ENCODE measurements at regions not wholly inside any gene's neighbourhood (a gene's known extent, or its start where the extent isn't known, plus 50 kb on each side); places are given as distances from the start of the nearest gene placed in this dataset.

DNA sequence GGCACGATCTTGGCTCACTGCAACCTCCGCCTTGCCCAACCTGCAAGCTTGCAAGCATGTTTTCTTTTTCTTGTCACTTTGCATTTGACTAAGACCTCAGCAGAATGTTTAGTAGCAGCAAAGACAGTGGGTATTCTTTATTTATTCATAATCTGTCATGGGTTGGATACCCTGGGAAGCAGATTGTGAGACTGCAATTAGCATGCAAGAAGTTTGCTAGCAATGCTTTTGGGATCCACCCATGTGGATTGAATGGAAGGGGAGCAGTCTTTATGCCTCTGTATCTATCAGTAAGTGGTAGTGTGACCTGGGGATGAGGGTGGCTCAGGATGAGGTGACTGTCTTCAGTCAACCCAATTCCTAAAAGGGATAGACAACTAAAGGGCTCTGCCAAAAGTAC lies 166.7 kb downstream of the RAP2B start:
- H3K9me3 Mint-ChIP-seq, result peaks cover 0 to 14% (median 0%) of the 10 kb centered on the region in 9 donors
- DNase-seq (no peak), ATAC-seq (no peak)
- H3K27me3 Mint-ChIP-seq, result no peaks in the 10 kb centered on the region
- no peak overlapping the region for H3K4me3 Mint-ChIP-seq
- H3K4me1 Mint-ChIP-seq, result peaks cover 4 to 7% (median 5%) of the 10 kb centered on the region in 4 donors
- H3K36me3 Mint-ChIP-seq, result no peaks in the 10 kb centered on the region
- POLR2A ChIA-PET, result no interaction called here
- no peak overlapping the region for H3K27ac Mint-ChIP-seq

DNA sequence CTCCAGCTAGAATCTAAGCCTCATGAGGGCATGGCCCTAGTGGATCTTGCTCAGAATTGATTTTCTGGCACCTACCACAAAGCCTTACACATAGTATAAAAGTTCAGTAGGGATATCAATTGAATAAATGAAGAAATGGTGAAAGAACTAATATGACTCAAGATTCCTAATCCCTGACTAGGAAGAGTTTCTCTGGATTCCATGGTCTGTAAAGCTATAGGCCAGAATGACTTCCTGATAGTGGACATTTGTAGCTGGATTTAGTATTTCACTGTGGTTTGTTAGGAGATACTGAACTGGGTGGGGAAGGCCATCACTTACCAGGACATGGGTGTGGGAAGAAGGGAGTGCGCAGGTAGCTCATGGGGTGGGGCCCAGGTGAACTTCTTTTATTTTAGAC lies 168.9 kb downstream of the RAP2B start:
- H3K27me3 Mint-ChIP-seq, result no peaks in the 10 kb centered on the region
- peak overlapping the region in 1 of 10 donors; percentile 50 for H3K27ac Mint-ChIP-seq
- H3K4me1 Mint-ChIP-seq, result peaks cover 4 to 7% (median 5%) of the 10 kb centered on the region in 4 donors
- H3K9me3 Mint-ChIP-seq, result peaks cover 0 to 5% (median 0%) of the 10 kb centered on the region in 9 donors
- no peak overlapping the region for H3K4me3 Mint-ChIP-seq
- POLR2A ChIA-PET, result no interaction called here
- ATAC-seq (no peak), DNase-seq (no peak)
- no peaks in the 10 kb centered on the region for H3K36me3 Mint-ChIP-seq

DNA sequence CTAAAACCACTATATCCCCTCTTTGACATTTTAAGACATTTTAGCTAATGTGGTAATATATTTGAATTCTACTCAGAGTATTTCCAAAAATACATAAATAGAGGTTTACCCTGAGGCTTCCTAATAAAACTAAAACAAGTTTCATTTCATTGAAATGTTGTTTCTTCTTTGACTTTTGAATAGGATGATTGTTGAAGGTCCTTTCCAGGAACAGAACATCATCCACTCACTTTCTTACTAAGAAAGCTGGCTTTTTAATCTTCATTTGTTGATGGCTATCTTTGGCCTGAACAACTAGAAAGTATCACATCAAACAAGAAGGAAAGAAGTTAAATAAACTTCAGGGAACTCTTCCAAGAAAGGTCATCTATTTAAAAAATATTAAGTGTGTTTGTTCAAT lies 169.7 kb downstream of the RAP2B start:
- H3K9me3 Mint-ChIP-seq, result peaks cover 0 to 2% (median 0%) of the 10 kb centered on the region in 9 donors
- DNase-seq, result no peak
- H3K27ac Mint-ChIP-seq, result no peak overlapping the region
- H3K36me3 Mint-ChIP-seq, result no peaks in the 10 kb centered on the region
- ATAC-seq, result no peak
- H3K4me3 Mint-ChIP-seq, result no peak overlapping the region
- peaks cover 4 to 7% (median 5%) of the 10 kb centered on the region in 4 donors for H3K4me1 Mint-ChIP-seq
- no peaks in the 10 kb centered on the region for H3K27me3 Mint-ChIP-seq
- POLR2A ChIA-PET, result no interaction called here

DNA sequence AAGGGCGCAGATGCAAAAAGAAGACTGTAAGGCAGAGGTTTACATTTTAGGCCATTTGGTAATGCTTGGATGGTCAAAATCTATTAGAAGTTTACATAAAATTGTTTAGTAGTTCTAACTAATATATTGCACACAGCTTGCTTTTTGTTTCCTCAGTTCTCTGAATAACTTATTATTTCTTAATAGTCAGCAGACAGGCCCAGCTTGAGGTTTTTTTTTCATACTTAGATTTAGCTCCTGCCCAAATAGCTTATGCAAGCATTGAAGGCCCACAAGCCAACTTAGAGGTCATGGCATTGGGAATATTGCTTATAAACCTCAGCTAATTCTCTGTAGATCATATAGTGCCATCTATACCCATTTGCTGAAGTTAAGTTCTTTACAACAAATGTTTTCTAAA lies 172.5 kb downstream of the RAP2B start:
- DNase-seq, result no peak
- no peak overlapping the region for H3K27ac Mint-ChIP-seq
- no peaks in the 10 kb centered on the region for H3K27me3 Mint-ChIP-seq
- H3K4me3 Mint-ChIP-seq, result no peak overlapping the region
- peaks cover 0 to 2% (median 0%) of the 10 kb centered on the region in 9 donors for H3K9me3 Mint-ChIP-seq
- H3K36me3 Mint-ChIP-seq, result no peaks in the 10 kb centered on the region
- ATAC-seq, result no peak
- POLR2A ChIA-PET, result no interaction called here
- H3K4me1 Mint-ChIP-seq, result peaks cover 4 to 7% (median 5%) of the 10 kb centered on the region in 4 donors

DNA sequence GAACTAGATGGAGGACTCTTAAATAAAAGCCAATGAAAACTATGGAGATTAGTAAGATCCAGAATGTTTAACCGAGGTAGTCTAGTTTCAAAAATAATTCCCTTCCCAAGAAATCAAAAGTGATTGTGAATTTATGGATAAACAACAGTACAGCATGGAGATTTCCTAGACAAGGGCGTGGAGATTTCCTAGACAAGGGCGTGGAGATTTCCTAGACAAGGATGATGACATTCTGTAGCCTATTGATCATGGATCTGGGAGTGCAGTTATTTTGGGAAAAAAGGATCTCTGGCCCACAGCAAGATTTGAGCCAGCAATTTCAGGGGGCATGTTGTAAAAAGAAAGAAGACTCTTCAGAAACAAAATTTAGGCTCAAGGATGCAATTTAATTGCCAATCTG lies 175.3 kb downstream of the RAP2B start:
- no peak for ATAC-seq
- H3K27me3 Mint-ChIP-seq, result no peaks in the 10 kb centered on the region
- H3K4me3 Mint-ChIP-seq, result no peak overlapping the region
- POLR2A ChIA-PET, result no interaction called here
- H3K36me3 Mint-ChIP-seq, result peaks cover 0 to 15% (median 5%) of the 10 kb centered on the region in 3 donors
- no peak for DNase-seq
- H3K9me3 Mint-ChIP-seq, result peaks cover 0 to 13% (median 8%) of the 10 kb centered on the region in 9 donors
- peaks cover 4 to 7% (median 5%) of the 10 kb centered on the region in 4 donors for H3K4me1 Mint-ChIP-seq
- no peak overlapping the region for H3K27ac Mint-ChIP-seq

DNA sequence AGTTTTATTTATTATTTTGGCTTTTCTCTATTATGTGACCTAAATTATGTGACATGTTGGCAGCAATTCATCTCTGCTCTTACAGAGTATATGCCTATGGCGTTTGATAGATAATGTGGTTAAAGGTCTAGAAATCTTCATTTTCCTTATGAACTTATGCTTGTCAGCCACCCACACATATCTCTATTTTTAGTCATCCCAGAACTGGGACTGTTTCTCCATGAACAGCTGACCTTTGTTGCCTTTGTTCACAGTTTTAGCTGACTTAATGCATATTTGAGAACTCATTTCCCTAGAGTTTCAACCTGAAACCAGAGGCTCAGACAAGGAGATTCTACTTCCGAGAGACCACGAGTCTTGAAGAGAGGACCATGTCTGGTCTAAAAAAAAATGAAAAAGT lies 176.5 kb downstream of the RAP2B start:
- no peak overlapping the region for H3K4me3 Mint-ChIP-seq
- no peak for DNase-seq
- no peaks in the 10 kb centered on the region for H3K27me3 Mint-ChIP-seq
- no peaks in the 10 kb centered on the region for H3K4me1 Mint-ChIP-seq
- H3K9me3 Mint-ChIP-seq, result peaks cover 0 to 13% (median 8%) of the 10 kb centered on the region in 9 donors
- POLR2A ChIA-PET, result no interaction called here
- H3K27ac Mint-ChIP-seq, result no peak overlapping the region
- peaks cover 0 to 15% (median 5%) of the 10 kb centered on the region in 3 donors for H3K36me3 Mint-ChIP-seq
- ATAC-seq, result no peak

DNA sequence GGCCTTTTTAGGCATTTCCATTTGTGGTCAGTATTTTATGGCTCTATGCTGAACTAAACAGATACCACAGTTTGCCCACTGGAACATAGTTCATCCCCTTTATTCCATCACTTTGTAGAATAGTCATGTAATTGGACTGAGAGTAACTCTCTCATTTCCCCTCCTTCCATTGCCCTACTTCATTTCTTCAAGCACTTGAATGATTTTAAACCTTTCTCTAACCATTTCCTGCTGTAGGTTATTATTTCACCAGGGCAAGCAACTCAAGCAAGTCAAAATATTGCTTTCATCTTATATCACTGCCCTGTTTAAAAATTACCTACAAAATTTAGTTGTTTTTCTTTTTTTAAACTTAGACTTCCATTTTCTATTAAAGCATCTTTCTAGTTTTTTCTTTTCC lies 177.0 kb downstream of the RAP2B start:
- POLR2A ChIA-PET, result no interaction called here
- ATAC-seq (no peak), DNase-seq (no peak)
- Mint-ChIP-seq H3K4me1 (no peaks in the 10 kb centered on the region), H3K27me3 (no peaks in the 10 kb centered on the region), H3K9me3 (peaks cover 0 to 13% (median 9%) of the 10 kb centered on the region in 9 donors), H3K4me3 (no peak overlapping the region), H3K36me3 (peaks cover 0 to 15% (median 5%) of the 10 kb centered on the region in 3 donors), H3K27ac (no peak overlapping the region)

DNA sequence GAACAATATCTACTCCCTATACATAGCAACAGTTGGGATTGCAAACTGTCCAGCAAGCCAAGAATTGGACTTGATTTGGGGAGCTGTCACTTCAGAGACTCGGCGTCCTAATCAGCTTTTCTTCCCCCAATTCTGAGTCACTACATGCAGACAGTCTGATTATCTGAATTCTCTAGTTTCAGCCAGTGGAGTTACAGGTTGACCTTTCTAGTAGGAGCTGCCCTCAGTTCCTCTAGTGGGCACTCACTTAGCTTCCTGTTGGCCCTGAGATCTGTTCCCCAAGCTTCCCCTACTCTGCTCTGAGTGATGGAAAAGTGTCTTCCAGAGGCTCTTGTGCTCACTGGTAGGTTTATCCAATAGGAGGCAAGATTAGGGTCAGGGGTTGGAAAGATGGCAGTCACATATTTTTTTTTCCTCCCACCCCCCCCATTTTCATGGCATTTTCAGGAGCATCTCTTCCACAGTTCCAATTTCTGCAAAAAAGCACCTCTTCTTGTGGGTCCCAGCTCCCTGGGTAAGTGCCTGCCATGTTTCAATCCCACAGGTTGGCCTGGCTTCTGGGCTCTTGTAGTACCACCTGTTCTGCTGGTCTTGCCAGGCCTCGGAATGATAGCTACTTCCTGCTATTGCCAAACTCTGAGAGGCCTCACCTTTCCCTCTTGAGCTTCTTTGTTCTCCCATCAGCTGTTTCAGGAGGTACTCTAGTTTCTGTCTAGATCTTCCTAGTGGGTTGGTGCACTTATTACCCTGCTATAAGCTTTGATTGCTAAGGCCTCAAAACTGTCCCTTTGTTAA lies 182.2 kb downstream of the RAP2B start:
- POLR2A ChIA-PET, result no interaction called here
- no peak for ATAC-seq

DNA sequence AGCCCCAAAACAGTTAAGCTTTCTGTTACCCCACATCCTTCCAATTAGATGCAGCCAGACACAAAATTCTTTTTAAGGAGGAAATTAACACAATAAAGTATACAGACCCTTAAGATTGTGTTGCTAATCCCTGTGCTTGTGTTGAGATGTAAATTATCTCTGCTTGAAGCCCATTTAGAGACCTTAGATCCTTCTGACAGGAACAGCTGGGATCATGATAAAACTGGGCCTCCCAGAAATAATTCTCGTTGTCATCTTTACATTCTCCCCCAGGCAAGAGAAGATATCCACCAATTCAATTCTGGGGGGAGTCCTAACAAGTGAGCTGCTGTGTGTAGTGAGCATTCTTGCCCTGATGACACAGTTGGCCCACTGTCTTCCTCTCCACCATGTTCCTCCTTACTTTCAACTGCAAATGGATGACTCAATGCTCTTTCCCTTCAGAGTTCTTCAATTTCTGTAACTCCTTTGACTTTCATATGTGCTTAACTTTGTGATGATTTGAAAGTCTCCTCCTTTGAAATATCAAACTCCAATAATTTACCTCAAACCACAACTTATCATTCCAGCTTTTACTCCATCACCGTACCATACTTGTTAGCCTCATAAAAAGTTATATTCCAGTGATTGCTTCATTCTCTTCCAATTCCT lies 186.6 kb downstream of the RAP2B start:
- Mint-ChIP-seq H3K27ac (no peak overlapping the region), H3K4me1 (peaks cover 0 to 9% (median under 1%) of the 10 kb centered on the region in 4 donors), H3K4me3 (no peak overlapping the region), H3K9me3 (peaks cover 0 to 18% (median 5%) of the 10 kb centered on the region in 9 donors), H3K36me3 (peaks cover 0 to 8% (median 6%) of the 10 kb centered on the region in 3 donors), H3K27me3 (peaks cover 0 to 2% (median 0%) of the 10 kb centered on the region in 5 donors)
- DNase-seq (no peak), ATAC-seq (no peak)
- POLR2A ChIA-PET, result no interaction called here

More for the DNA sequence above, 182.2 kb downstream of the RAP2B start:
- H3K9me3 Mint-ChIP-seq, result peaks cover 0 to 30% (median 13%) of the 10 kb centered on the region in 9 donors
- no peak overlapping the region for H3K27ac Mint-ChIP-seq
- no peaks in the 10 kb centered on the region for H3K4me1 Mint-ChIP-seq
- no peak overlapping the region for H3K4me3 Mint-ChIP-seq
- no peak for DNase-seq
- peaks cover 0 to 19% (median 8%) of the 10 kb centered on the region in 3 donors for H3K36me3 Mint-ChIP-seq
- no peaks in the 10 kb centered on the region for H3K27me3 Mint-ChIP-seq

DNA sequence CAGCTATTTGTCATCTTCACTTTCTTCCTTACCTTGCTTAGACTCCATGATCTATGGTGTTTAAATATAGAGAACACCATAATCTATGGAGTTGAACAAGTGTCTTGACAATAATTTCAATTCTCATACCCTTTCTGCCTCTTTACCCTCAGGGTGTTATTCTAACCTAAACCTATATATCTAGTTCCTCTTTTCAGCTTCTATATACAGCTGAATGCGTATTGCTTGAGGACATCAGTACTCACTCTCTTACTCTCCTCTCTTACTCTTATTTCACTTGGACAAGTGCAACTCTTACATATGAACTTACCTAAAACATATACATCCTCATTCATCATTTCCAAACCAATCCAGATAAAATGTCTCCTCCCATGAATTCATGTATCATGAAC lies 187.1 kb downstream of the RAP2B start:
- Mint-ChIP-seq H3K27ac (no peak overlapping the region), H3K36me3 (peaks cover 0 to 8% (median 6%) of the 10 kb centered on the region in 3 donors), H3K4me3 (no peak overlapping the region), H3K9me3 (peaks cover 0 to 18% (median 4%) of the 10 kb centered on the region in 9 donors), H3K4me1 (peaks cover 0 to 9% (median under 1%) of the 10 kb centered on the region in 4 donors), H3K27me3 (peaks cover 0 to 2% (median 0%) of the 10 kb centered on the region in 5 donors)
- DNase-seq (no peak), ATAC-seq (no peak)
- POLR2A ChIA-PET, result no interaction called here

DNA sequence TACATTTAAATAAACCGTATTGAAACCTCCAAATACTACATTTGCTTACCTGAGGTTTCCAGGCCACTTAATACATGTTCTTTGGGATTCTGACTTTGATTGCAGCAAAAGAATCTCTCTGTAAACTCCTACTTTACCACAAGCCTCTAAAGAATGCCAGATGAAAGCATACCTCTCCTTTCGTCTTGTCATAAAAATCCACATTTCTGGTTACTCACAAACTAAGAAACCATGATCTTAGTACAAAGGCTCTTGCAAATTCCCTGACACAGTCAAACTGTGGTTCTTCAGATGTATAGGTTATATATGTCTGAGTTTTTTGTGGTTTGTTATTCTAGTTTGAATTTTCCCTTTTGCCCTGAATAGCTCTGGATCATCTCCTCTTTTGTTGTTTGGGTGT lies 188.4 kb downstream of the RAP2B start:
- Mint-ChIP-seq H3K27me3 (peaks cover 0 to 2% (median 0%) of the 10 kb centered on the region in 5 donors), H3K9me3 (peaks cover 0 to 18% (median 4%) of the 10 kb centered on the region in 9 donors), H3K4me3 (no peak overlapping the region), H3K4me1 (peaks cover 0 to 9% (median under 1%) of the 10 kb centered on the region in 4 donors), H3K36me3 (peaks cover 0 to 8% (median 6%) of the 10 kb centered on the region in 3 donors), H3K27ac (no peak overlapping the region)
- DNase-seq (no peak), ATAC-seq (no peak)
- POLR2A ChIA-PET, result no interaction called here

DNA sequence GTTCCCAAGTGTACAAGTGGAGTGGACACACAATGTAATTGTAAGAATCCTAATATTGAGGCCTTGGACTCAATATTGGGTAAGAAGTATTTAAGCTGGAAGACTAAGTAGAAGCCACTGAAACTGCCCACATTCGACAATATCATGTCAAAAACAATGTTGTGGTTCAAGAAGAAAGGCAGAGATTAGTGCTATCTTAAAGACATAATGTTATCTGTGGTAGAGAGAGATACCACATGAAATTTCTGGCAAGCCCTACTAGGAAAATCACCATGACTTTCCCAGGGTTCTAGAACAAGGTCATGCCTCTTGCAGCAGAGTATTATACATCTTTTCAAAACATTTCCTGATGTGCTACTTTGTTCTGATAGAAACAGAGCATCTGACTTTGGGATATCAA lies 192.6 kb downstream of the RAP2B start:
- POLR2A ChIA-PET, result no interaction called here

DNA sequence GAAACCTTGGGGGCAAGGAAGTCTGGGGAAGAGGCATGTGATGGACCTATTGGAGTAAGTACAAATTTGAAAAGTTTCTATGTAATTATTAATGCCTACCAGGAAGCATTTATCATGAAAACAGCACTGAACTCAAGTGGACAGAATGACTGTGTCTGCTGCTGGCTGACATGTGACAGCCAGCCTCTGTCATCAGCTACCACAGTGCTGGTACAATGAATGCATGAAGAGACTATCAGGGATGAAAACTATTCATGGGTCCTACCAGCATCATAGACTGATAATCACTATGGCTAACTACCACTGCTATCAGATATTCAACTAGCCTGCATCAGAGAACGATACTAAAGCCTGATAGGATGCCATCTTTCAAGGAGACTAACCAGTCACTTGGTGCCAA lies 193.5 kb downstream of the RAP2B start:
- Mint-ChIP-seq H3K27ac (no peak overlapping the region), H3K27me3 (peaks cover 0 to 2% (median 0%) of the 10 kb centered on the region in 5 donors), H3K9me3 (no peaks in the 10 kb centered on the region), H3K36me3 (peaks cover 0 to 5% (median 0%) of the 10 kb centered on the region in 3 donors), H3K4me3 (no peak overlapping the region), H3K4me1 (peaks cover 0 to under 1% (median 0%) of the 10 kb centered on the region in 4 donors)
- POLR2A ChIA-PET, result no interaction called here
- no peak for ATAC-seq
- no peak for DNase-seq

More for the DNA sequence above, 192.6 kb downstream of the RAP2B start:
- Mint-ChIP-seq H3K27ac (no peak overlapping the region), H3K4me1 (peaks cover 0 to 9% (median under 1%) of the 10 kb centered on the region in 4 donors), H3K9me3 (no peaks in the 10 kb centered on the region), H3K27me3 (peaks cover 0 to 2% (median 0%) of the 10 kb centered on the region in 5 donors), H3K4me3 (no peak overlapping the region), H3K36me3 (peaks cover 0 to 5% (median 0%) of the 10 kb centered on the region in 3 donors)
- DNase-seq (no peak), ATAC-seq (no peak)
